Endothelial cell (in vitro differentiated cells): ENCODE measurements at regions not wholly inside any gene's neighbourhood (a gene's known extent, or its start where the extent isn't known, plus 50 kb on each side); places are given as distances from the start of the nearest gene placed in this dataset.
"Not testable (repeated sequence)": the region's sequence is repeated elsewhere in the genome, so short reads cannot be mapped to it uniquely, and the experiment has no call there.

Experiments used
- DNase-seq: peaks from one replicate; pipeline ENCODE4 v3.0.0; 2021; ENCODE audit warnings: low spot score
- H3K27ac Mint-ChIP-seq: one replicate; pipeline ENCODE4 v1.8.0; 2021; ENCODE audit warnings: mixed read lengths, inconsistent platforms; ENCODE audit not compliant: unreplicated experiment
- H3K27me3 Mint-ChIP-seq: one replicate; pipeline ENCODE4 v1.8.0; 2021; ENCODE audit warnings: mild to moderate bottlenecking, moderate library complexity, mixed read lengths, inconsistent platforms; ENCODE audit not compliant: unreplicated experiment
- H3K36me3 Mint-ChIP-seq: one replicate; pipeline ENCODE4 v1.8.0; 2021; ENCODE audit warnings: mild to moderate bottlenecking, low read depth, mixed read lengths, inconsistent platforms; ENCODE audit not compliant: unreplicated experiment
- H3K4me1 Mint-ChIP-seq: one replicate; pipeline ENCODE4 v1.8.0; 2021; ENCODE audit warnings: mild to moderate bottlenecking, mixed read lengths, inconsistent platforms; ENCODE audit not compliant: unreplicated experiment
- H3K4me3 Mint-ChIP-seq: one replicate; pipeline ENCODE4 v1.8.0; 2021; ENCODE audit warnings: mild to moderate bottlenecking, mixed read lengths, inconsistent platforms; ENCODE audit not compliant: unreplicated experiment
- H3K9me3 Mint-ChIP-seq: one replicate; pipeline ENCODE4 v1.8.0; 2021; ENCODE audit warnings: mixed read lengths, inconsistent platforms; ENCODE audit not compliant: unreplicated experiment
- TF ChIP-seq, protein P1 (sequence below): fragments of 200-600 bp; sonication (generic); IDR thresholded peaks from one replicate; pipeline ENCODE4 v1.5.0; 2021; ENCODE audit warnings: antibody characterized with exemption; ENCODE audit not compliant: unreplicated experiment

DNA sequence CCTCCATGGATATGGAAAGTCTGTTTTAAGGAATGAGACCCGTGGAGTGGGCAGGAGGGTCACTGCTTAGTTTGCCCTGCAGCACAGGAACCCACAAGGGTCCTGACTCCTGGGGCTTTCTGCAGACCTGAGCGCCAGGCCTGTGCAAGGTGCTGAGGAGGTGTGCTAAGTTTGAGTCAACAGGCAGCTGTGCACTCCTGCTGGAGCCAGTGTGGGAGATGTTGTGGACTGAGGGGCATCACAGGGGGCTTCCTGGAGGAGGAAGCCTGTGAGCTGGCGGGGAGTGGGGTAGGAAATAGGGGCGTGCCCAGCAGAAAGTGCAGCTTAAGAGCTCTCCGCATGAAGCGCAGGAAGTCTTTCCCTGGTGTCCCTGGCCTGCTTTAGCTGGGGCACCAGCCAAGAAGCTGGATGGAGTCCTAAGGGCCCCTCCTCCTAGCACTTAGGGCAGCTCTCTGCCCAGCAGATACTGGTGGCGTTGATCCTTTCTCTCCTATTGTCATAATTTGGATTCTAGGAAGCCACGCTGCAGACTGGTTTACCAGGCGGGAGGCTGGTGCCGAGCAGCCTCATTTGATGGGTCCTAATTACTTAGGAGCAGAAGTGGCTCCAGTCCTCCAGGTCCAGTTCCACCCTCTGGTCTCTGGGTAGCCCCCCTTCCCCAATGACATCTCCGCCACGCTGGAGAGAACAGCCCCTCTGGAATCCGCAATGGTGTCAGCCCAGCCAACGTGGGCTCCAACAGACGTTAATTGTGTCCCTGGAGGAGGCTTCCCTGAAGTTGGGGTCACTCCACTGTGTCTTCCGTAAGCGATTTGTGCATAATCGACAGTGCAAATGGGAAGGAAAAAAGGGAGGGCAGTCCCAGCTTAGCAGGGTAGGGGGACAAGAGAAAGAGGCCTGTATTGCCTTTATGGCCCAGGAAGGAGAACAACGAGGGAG lies 309.2 kb downstream of the ZNF536 start:
- Mint-ChIP-seq H3K4me1 (no peaks in the 10 kb centered on the region), H3K36me3 (no peaks in the 10 kb centered on the region), H3K27me3 (no peaks in the 10 kb centered on the region), H3K9me3 (no peaks in the 10 kb centered on the region), H3K4me3 (no peak overlapping the region), H3K27ac (no peak overlapping the region)
- TF ChIP-seq, protein P1, sequence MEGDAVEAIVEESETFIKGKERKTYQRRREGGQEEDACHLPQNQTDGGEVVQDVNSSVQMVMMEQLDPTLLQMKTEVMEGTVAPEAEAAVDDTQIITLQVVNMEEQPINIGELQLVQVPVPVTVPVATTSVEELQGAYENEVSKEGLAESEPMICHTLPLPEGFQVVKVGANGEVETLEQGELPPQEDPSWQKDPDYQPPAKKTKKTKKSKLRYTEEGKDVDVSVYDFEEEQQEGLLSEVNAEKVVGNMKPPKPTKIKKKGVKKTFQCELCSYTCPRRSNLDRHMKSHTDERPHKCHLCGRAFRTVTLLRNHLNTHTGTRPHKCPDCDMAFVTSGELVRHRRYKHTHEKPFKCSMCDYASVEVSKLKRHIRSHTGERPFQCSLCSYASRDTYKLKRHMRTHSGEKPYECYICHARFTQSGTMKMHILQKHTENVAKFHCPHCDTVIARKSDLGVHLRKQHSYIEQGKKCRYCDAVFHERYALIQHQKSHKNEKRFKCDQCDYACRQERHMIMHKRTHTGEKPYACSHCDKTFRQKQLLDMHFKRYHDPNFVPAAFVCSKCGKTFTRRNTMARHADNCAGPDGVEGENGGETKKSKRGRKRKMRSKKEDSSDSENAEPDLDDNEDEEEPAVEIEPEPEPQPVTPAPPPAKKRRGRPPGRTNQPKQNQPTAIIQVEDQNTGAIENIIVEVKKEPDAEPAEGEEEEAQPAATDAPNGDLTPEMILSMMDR: no peak
- DNase-seq: no peak

DNA sequence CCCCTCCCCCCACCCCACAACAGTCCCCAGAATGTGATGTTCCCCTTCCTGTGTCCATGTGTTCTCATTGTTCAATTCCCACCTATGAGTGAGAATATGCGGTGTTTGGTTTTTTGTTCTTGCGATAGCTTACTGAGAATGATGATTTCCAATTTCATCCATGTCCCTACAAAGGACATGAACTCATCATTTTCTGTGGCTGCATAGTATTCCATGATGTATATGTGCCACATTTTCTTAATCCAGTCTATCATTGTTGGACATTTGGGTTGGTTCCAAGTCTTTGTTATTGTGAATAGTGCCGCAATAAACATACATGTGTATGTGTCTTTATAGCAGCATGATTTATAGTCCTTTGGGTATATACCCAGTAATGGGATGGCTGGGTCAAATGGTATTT lies 308.2 kb downstream of the ZNF536 start:
- not testable (repeated sequence) for H3K9me3 Mint-ChIP-seq, H3K27me3 Mint-ChIP-seq, H3K27ac Mint-ChIP-seq, H3K4me1 Mint-ChIP-seq, DNase-seq, H3K36me3 Mint-ChIP-seq, H3K4me3 Mint-ChIP-seq

GRCh38 chr19:30679789-30680188 lies 307.6 kb downstream of the ZNF536 start:
- Mint-ChIP-seq H3K36me3 (no peaks in the 10 kb centered on the region), H3K9me3 (no peaks in the 10 kb centered on the region), H3K27me3 (no peaks in the 10 kb centered on the region), H3K27ac (no peak overlapping the region), H3K4me1 (no peaks in the 10 kb centered on the region), H3K4me3 (no peak overlapping the region)
- no peak for DNase-seq
- TF ChIP-seq, protein P1: no peak

DNA sequence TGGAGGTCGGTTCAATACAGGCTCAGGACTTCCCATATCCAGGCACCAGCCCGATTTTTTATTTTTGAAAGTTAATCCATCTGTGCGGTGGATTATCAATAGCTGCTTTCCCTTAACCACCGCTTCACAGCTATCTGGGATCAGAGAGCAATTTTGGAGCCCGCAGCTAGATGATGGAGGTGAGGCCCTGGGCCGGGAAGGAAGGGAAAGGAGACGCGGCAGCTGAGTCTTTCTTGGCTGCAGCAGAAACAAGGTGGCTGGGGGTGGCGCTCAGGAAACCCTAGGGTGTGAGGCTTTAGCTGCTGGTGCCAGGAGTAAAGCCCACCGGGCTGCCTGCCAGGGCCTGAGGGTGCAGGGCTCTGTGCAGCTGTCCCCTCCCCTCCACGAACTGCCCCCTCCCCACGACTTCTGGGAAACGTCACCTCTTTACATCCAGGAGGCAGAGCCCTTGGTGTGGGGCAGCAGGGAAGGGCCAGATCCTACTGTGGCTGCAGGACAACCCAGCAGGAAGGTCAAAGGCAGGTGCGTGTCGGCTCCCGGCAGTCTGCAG lies 307.0 kb downstream of the ZNF536 start:
- H3K4me3 Mint-ChIP-seq: no peak overlapping the region
- TF ChIP-seq, protein P1: no peak
- DNase-seq: no peak
- no peak overlapping the region for H3K27ac Mint-ChIP-seq
- no peaks in the 10 kb centered on the region for H3K27me3 Mint-ChIP-seq
- no peaks in the 10 kb centered on the region for H3K36me3 Mint-ChIP-seq
- H3K4me1 Mint-ChIP-seq: no peaks in the 10 kb centered on the region
- H3K9me3 Mint-ChIP-seq: no peaks in the 10 kb centered on the region

DNA sequence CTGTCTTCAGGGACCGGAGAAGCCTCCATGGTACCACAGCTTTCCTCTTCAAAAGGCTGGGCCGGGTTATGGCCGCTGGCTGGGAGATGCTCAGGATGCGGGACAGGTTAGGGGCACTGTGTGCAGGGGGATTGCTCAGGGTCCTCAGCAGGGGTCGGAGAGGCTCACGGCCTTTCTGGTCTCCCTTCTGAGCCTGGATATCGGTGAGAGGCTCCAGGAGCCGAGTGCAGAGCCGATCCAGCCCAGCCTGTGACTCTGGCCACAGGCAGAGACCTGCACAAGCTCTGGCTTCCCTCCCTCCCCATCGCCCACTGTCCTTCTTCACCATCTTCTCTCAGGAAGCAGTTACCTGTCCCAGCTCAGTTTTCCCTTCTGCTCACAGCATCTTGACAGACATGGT lies 306.0 kb downstream of the ZNF536 start:
- Mint-ChIP-seq H3K4me3 (no peak overlapping the region), H3K4me1 (no peaks in the 10 kb centered on the region), H3K27me3 (peaks cover 6% of the 10 kb centered on the region), H3K36me3 (no peaks in the 10 kb centered on the region), H3K27ac (no peak overlapping the region), H3K9me3 (no peaks in the 10 kb centered on the region)
- TF ChIP-seq, protein P1: no peak
- no peak for DNase-seq
